Endodermal cell (in vitro differentiated cells): ENCODE measurements at regions not wholly inside any gene's neighbourhood (a gene's known extent, or its start where the extent isn't known, plus 50 kb on each side); places are given as distances from the start of the nearest gene placed in this dataset.

Source experiments
- DNase-seq: peaks from one replicate; pipeline ENCODE4 v3.0.0-alpha.2; 2017
- H3K27ac ChIP-seq: 2 replicates; pipeline ENCODE4 v1.5.1; 2013; ENCODE audit warnings: mild to moderate bottlenecking, low read depth, low read length, moderate library complexity
- H3K27me3 ChIP-seq: 2 replicates; pipeline ENCODE4 v1.6.1; 2013; ENCODE audit warnings: mild to moderate bottlenecking, low read length, moderate library complexity; ENCODE audit not compliant: insufficient read depth, control insufficient read depth, poor library complexity, severe bottlenecking
- H3K36me3 ChIP-seq: 2 replicates; pipeline ENCODE4 v1.7.0; 2013; ENCODE audit warnings: mild to moderate bottlenecking, low read length, moderate library complexity; ENCODE audit not compliant: control insufficient read depth, insufficient read depth
- H3K4me1 ChIP-seq: one replicate; pipeline ENCODE4 v1.7.0; 2013; ENCODE audit warnings: low read length; ENCODE audit not compliant: control insufficient read depth, insufficient read depth
- H3K4me3 ChIP-seq: 2 replicates; pipeline ENCODE4 v1.5.1; 2013; ENCODE audit warnings: mild to moderate bottlenecking, low read length, moderate library complexity
- H3K9ac ChIP-seq: 2 replicates; pipeline ENCODE4 v1.6.1; 2013; ENCODE audit warnings: mild to moderate bottlenecking, low read length, moderate library complexity; ENCODE audit not compliant: poor library complexity, severe bottlenecking; ENCODE audit errors: extremely low read depth
- H3K9me3 ChIP-seq: 2 replicates; pipeline ENCODE4 v1.6.1; 2013; ENCODE audit warnings: mild to moderate bottlenecking, low read length, moderate library complexity; ENCODE audit not compliant: control insufficient read depth
- H3K27ac Mint-ChIP-seq: 2 replicates; pipeline ENCODE4 v1.8.0; 2020; ENCODE audit warnings: mixed read lengths
- H3K27me3 Mint-ChIP-seq: 2 replicates; pipeline ENCODE4 v1.8.0; 2021; ENCODE audit warnings: mild to moderate bottlenecking, mixed read lengths; ENCODE audit not compliant: insufficient read depth
- H3K36me3 Mint-ChIP-seq: 2 replicates; pipeline ENCODE4 v1.8.0; 2020; ENCODE audit warnings: low read depth, mixed read lengths
- H3K4me1 Mint-ChIP-seq: 2 replicates; pipeline ENCODE4 v1.8.0; 2020; ENCODE audit warnings: mixed read lengths
- H3K4me3 Mint-ChIP-seq: 2 replicates; pipeline ENCODE4 v1.8.0; 2020; ENCODE audit warnings: mild to moderate bottlenecking, moderate library complexity, mixed read lengths
- H3K9me3 Mint-ChIP-seq: 2 replicates; pipeline ENCODE4 v1.8.0; 2020; ENCODE audit warnings: mild to moderate bottlenecking, mixed read lengths
- CTCF ChIP-seq: fragments of 200-600 bp; sonication (generic); conservative IDR thresholded peaks from 2 replicates; pipeline ENCODE4 v1.5.0; 2021; ENCODE audit warnings: antibody characterized with exemption, mild to moderate bottlenecking
- WGBS, 2 experiments: methylation state at CpG; one replicate each; pipeline versions ENCODE4 v1.1.5 to v1.1.7; 2013; ENCODE audit warnings: missing lambda C conversion rate in 2 of 2, mixed read lengths in 1 of 2; ENCODE audit not compliant: insufficient coverage in 1 of 2, insufficient read length in 1 of 2; 5-methylcytosine and 5-hydroxymethylcytosine counted together

GRCh38 chr4:37157476-37158167, 86.9 kb upstream of the NWD2 start:
- no peaks in the 10 kb centered on the region for H3K9me3 Mint-ChIP-seq
- H3K4me1 Mint-ChIP-seq: no peaks in the 10 kb centered on the region
- no peak overlapping the region for H3K4me3 Mint-ChIP-seq
- H3K27ac Mint-ChIP-seq: no peak overlapping the region
- Histone ChIP-seq H3K9me3 (no peaks in the 10 kb centered on the region), H3K27me3 (no peaks in the 10 kb centered on the region), H3K9ac (no peak overlapping the region), H3K36me3 (no peaks in the 10 kb centered on the region), H3K27ac (no peak overlapping the region), H3K4me1 (no peaks in the 10 kb centered on the region), H3K4me3 (no peak overlapping the region)
- 92 to 100% methylated on average over 2 of the region's 2 CpGs for WGBS, 2 experiments
- H3K36me3 Mint-ChIP-seq: no peaks in the 10 kb centered on the region
- no peaks in the 10 kb centered on the region for H3K27me3 Mint-ChIP-seq
- TF ChIP-seq CTCF: peak; percentile 59
- DNase-seq: no peak

- Mint-ChIP-seq H3K9me3 (no peaks in the 10 kb centered on the region), H3K27me3 (no peaks in the 10 kb centered on the region), H3K27ac (no peak overlapping the region), H3K36me3 (no peaks in the 10 kb centered on the region), H3K4me1 (no peaks in the 10 kb centered on the region), H3K4me3 (no peak overlapping the region)
- Histone ChIP-seq H3K36me3 (no peaks in the 10 kb centered on the region), H3K4me1 (no peaks in the 10 kb centered on the region), H3K27ac (no peak overlapping the region), H3K4me3 (no peak overlapping the region), H3K27me3 (no peaks in the 10 kb centered on the region), H3K9ac (no peak overlapping the region), H3K9me3 (no peaks in the 10 kb centered on the region)
- TF ChIP-seq CTCF: no peak
- DNase-seq: no peak
- 79 to 91% methylated on average over 4 to 8 of the region's 8 CpGs for WGBS, 2 experiments
Measured at GRCh38 chr4:37160653-37161052, 83.9 kb upstream of the NWD2 start.

- Mint-ChIP-seq H3K4me3 (no peak overlapping the region), H3K27ac (no peak overlapping the region), H3K9me3 (no peaks in the 10 kb centered on the region), H3K27me3 (no peaks in the 10 kb centered on the region), H3K4me1 (no peaks in the 10 kb centered on the region), H3K36me3 (no peaks in the 10 kb centered on the region)
- WGBS, 2 experiments: 100% methylated on average over 3 of the region's 3 CpGs; no CpG with 5 or more reads in 1 of the 2 experiments
- Histone ChIP-seq H3K9me3 (no peaks in the 10 kb centered on the region), H3K4me3 (no peak overlapping the region), H3K27me3 (no peaks in the 10 kb centered on the region), H3K9ac (no peak overlapping the region), H3K27ac (no peak overlapping the region), H3K36me3 (no peaks in the 10 kb centered on the region), H3K4me1 (no peaks in the 10 kb centered on the region)
- no peak for TF ChIP-seq CTCF
- no peak for DNase-seq
Measured at GRCh38 chr4:37165844-37166243, 78.7 kb upstream of the NWD2 start.
